ENCODE measurements at regions not wholly inside any gene's neighbourhood (a gene's known extent, or its start where the extent isn't known, plus 50 kb on each side); places are given as distances from the start of the nearest gene placed in this dataset.
A peak's percentile ranks its signal among the peaks of the same experiment; 100 is the strongest.

DNA sequence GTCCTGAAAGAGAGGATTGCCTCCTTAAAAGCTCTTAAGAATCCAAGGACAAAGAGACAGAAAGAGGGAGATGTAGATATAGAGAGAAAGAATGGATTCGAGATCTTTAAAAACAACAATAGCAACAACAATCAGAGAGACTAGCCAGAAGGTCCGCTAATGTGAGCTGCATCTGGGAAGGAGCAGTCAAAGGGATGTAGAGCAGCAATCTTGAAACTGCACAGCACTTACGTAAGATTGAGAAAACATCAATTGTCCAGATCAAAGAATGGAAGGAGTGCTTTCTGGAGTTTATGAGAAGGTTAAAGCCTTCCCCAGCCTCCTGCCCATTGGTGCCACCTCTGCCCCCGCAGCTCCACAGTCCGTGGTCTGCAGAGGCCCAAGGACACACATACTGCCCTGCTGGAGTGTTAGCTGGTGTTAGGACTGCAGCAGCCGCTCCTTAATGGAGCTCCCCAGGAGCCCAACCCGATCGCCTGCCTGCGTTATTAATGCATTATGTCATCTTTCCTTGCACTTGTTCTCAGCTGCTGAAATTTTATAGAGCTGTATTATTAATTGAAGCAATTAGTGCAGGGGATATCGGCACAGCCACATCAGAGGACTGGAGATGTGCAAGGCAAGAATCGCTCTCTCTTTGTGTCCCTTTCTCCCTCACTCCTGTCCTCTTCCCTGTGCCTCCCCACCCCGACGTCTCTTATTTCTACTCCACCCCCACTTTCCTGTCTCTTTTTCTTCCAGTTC, 73.0 kb upstream of the CALM2 start:
- ATAC-seq (peak; percentile 26), DNase-seq (ENCODE audit: missing footprints) (no peak)
- intact Hi-C loops (cut with DNase I): no loop called here

- DNase-seq (ENCODE audit: missing footprints): no peak
- no peak for ATAC-seq
- intact Hi-C loops (cut with DNase I): no loop called here
Measured at GRCh38 chr2:47243596-47244323, 67.4 kb upstream of the CALM2 start.

DNA sequence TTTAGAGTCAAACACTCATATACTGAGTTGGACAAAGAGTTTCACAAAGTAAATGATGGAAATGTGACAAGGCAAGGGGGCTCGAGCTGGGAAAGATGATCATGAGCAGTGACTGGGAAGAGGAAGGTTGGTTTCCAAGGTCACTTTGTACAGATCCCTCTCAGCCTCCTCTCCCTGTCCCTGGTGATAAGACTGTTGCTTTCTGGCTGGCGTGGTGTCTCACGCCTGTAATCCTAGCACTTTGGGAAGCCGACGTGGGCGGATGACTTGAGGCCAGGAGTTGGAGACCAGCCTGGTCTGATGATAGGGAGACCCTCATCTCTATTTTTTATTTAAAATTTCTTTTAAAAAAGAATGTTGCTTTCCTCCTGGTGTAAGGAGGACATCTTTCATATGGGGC, 65.4 kb upstream of the CALM2 start:
- ATAC-seq (no peak), DNase-seq (ENCODE audit: missing footprints) (no peak)
- intact Hi-C loops (cut with DNase I): no loop called here

DNA sequence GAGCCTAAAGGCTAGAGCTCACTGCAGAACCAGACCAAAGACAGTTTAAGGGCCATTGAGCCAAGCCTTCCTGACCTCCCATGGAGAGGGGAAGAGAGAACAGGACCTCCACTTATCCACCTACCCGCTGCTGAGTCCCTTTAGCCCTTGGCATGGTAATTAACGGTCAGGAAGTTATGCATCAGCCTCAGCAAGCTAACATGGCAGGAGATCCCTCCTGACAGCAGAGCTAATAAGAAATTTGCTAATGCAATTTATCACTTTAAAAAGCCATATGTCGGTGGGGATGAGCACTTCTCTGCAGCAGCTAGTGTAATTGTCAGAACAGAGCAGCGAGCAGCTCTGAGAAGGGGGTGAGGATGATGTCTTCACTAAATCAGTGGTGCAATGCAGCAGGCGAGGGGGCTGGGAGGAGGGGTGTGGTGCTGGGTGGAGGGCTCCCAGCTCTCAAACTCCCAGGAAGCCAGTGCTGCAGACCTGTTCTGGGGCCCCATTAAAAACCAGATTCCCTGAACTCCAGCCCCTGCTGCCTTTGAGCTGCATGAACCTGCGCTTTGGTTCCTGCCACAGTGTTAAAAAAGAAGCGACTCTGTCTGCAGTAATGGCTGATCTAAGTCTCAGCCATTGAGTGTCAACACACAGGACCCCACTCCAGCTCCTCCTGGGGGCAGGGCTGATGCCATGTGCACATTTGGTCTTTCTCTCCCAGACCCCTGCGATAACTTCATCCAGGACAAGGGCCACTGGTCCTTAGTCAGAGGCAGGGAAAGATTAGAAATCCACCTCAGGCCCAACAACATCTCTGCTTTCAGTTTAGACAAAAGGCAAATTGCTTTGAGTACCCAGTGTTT, 63.0 kb upstream of the CALM2 start:
- no peak for ATAC-seq
- DNase-seq (ENCODE audit: missing footprints): no peak
- intact Hi-C loops (cut with DNase I): no loop called here

DNA sequence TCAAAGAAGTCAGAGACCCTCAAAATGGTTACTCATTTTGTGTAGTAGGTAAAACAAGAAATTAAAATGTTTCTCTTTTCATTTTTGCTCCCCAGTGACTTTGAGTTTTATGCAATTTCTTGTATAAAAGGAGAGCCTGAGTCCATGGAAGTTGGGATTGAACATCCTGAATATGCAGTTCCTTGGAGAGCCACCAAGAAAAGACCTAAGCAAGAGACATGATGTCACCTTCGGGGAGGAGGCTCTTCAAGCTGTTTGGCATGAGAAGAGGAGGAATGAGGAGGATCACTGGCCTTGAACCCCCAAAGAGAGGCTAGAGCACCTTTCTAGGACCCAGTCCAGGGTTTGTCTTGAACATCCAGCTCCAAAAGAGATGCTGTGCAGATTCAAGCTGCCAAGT, 62.3 kb upstream of the CALM2 start:
- ATAC-seq (no peak), DNase-seq (ENCODE audit: missing footprints) (no peak)
- intact Hi-C loops (cut with DNase I): no loop called here

DNA sequence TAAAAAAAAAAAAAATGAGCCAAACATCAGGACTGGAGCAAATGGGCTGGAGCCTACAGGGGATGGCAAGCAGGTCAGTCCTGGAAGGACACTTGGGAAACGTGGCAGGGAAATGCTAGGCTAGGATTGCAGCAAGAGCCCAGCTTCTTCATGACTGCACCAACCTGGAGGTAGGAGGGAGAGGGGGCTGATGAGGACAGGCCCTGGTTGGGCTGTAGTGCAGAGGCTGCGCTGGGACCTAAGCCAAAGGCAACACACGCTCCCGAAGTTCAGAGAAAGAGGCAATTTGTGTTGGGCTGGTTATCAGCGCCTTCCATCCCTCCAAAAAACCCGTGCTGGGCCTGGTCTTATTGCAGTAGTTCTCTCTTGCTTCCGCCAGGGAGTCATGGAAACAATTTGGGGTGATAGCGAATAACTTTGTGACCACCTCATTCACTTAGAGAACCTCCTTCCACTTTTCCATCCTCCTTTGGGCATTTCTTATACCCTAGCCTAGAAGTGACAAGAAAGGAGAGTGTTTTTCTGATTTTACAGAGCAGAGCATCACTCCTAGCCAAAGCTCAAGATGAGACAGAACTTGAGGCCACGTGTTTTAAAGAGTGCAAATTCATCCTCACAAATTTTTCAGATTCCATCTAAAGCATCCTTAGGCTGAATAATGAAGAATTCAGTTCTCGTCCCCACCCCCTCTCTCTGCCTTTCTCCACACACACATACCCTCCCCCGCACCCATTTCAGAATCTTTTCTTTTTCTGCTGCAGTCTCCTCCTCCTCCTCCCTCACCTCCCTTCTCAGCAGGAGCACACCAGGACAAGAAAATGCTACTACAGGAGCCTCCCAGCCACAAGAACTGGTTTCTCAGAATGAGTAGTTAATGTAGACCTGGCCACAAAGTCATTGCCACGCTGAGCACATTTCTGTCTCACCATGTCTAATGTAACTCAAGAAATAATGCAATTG, 61.3 kb upstream of the CALM2 start:
- intact Hi-C loops (cut with DNase I): no loop called here
- DNase-seq (ENCODE audit: missing footprints) (peak; percentile 77), ATAC-seq (peak; percentile 83)

DNA sequence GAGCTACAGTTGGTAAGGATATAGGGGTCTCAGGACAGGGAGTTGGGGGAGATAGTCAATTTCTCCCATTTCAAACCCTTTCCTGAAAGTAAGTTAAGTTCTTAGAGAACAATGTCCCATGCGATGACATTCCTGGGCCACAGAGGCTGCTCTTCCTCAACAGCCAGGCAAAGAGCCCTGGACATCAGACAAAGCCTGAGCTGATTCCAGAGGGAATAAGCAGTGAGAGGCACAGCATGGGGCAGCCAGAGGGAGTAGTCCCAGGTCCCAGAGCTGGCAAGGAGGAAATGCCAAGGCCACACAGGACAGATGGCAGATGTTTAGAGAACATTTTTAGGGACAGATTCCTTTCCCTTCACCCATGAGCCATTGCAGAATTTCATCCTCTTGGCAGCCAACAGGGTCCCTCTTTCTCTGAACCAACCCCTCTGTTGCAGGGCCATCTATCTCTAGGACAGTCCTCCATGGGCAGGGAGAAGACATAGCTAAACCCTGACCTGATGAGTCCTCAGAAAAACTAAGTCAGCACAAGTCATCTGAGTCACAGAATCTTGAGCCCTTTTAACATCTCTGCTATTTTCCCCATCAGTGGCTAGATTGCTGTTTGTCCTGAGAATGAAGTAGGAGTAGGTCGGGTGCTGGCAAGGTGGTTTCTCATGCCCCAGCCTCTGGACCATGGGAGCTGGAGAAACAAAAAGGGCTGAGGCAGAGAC, 60.3 kb upstream of the CALM2 start:
- intact Hi-C loops (cut with DNase I): no loop called here
- no peak for DNase-seq (ENCODE audit: missing footprints)
- no peak for ATAC-seq

DNA sequence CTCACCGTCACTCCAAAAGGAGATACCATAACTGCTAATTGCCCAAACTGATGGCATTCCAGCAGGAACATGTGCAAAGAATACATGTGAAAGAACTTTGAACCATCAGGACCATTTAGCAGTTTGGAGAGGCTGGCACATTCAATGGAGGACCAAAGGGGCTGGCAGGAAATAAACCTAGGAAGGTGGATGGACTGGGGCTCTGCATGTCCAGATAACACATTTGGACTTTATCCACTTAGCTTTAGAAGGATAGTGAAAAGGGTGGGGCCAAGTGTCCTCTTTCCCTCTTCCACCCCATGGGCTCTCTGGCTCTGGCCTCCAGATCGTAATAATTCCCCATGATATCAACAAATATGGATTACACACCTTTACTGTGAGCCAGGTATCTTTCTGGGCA, 58.8 kb upstream of the CALM2 start:
- DNase-seq (ENCODE audit: missing footprints): no peak
- intact Hi-C loops (cut with DNase I): no loop called here
- no peak for ATAC-seq

- ATAC-seq: no peak
- intact Hi-C loops (cut with DNase I): no loop called here
- DNase-seq (ENCODE audit: missing footprints): no peak
Measured at GRCh38 chr2:47234456-47234855, 58.1 kb upstream of the CALM2 start.

GRCh38 chr2:47232738-47233415, 56.6 kb upstream of the CALM2 start:
- intact Hi-C loops (cut with DNase I): no loop called here
- ATAC-seq: no peak

GRCh38 chr2:47230418-47230817, 54.1 kb upstream of the CALM2 start:
- intact Hi-C loops (cut with DNase I): no loop called here
- ATAC-seq (peak; percentile 89), DNase-seq (ENCODE audit: missing footprints) (peak; percentile 80)

More at GRCh38 chr2:47232738-47233415, 56.6 kb upstream of the CALM2 start:
- DNase-seq (ENCODE audit: missing footprints): no peak

DNA sequence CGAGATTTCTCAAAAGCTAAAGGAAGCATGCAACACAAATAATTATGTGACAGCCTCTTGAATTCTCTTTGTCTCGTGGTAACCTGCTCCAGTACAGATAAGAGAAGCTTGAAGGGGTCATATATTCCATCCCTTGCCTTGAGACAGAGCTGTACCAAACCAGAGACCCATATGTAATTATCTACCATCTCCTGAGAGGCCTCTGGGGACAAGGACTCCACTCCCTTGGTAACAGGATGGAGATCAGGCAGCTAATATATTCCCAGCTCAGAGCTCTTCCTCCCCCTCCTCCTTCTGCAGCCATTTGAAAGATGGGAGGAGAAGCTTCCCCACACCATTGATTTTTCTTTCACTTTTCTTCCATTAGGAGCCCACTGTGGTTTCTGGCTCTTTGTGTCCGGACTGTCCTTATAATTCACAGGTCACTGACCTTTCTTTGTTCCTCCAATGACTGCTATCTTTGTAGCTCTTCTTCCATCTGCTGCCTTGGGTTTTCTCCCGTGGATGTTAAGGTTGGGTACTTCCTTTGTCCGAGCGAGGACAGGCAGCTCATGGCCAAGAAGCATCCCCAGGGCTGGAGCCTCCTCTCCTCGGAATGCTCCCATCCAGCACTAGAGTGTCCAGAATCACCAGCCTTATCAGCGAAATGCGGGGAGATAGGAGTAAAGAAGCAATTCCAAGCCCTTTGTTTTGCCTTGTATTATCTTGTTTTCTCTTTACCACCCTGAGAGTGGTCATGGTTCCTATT, 51.4 kb upstream of the CALM2 start:
- ATAC-seq (no peak), DNase-seq (ENCODE audit: missing footprints) (no peak)
- intact Hi-C loops (cut with DNase I): loop anchor here (5.0 kb wide), 1 partner anchor 220 kb away; no protein-coding TSS in a partner anchor

GRCh38 chr2:47226923-47227220, 50.6 kb upstream of the CALM2 start:
- ATAC-seq (no peak), DNase-seq (ENCODE audit: missing footprints) (no peak)
- intact Hi-C loops (cut with DNase I): loop anchor here (5.0 kb wide), 1 partner anchor 220 kb away; no protein-coding TSS in a partner anchor

- ATAC-seq: no peak
- intact Hi-C loops (cut with DNase I): loop anchor here (5.0 kb wide), 1 partner anchor 219 kb away; no protein-coding TSS in a partner anchor
Measured at GRCh38 chr2:47226132-47226922, 50.0 kb upstream of the CALM2 start.

More at GRCh38 chr2:47226132-47226922, 50.0 kb upstream of the CALM2 start:
- DNase-seq (ENCODE audit: missing footprints): no peak

Measured in Right ventricle myocardium inferior (tissue), 1 donor.